Superior temporal gyrus (tissue), 1 donor: ENCODE measurements at regions not wholly inside any gene's neighbourhood (a gene's known extent, or its start where the extent isn't known, plus 50 kb on each side); places are given as distances from the start of the nearest gene placed in this dataset.
A peak's percentile ranks its signal among the peaks of the same experiment; 100 is the strongest.

Source experiments
- DNase-seq: peaks from one replicate; pipeline ENCODE4 v3.0.0-alpha.2; 2016; ENCODE audit errors: extremely low spot score

GRCh38 chr1:79638382-79638781 lies 631.9 kb upstream of the ADGRL4 start:
- DNase-seq = no peak

- DNase-seq = no peak
These were observed 626.9 kb upstream of the ADGRL4 start for GRCh38 chr1:79633456-79633855.

GRCh38 chr1:79629414-79629813 lies 622.9 kb upstream of the ADGRL4 start:
- DNase-seq = no peak

GRCh38 chr1:79617777-79618176 lies 611.2 kb upstream of the ADGRL4 start:
- no peak for DNase-seq

- DNase-seq = no peak
These were observed 608.2 kb upstream of the ADGRL4 start for GRCh38 chr1:79614762-79615161.

- no peak for DNase-seq
These were observed 607.6 kb upstream of the ADGRL4 start for GRCh38 chr1:79614106-79614505.

GRCh38 chr1:79613046-79613445 lies 606.5 kb upstream of the ADGRL4 start:
- no peak for DNase-seq

GRCh38 chr1:79604490-79605198 lies 598.1 kb upstream of the ADGRL4 start:
- DNase-seq = no peak

GRCh38 chr1:79603843-79604242 lies 597.3 kb upstream of the ADGRL4 start:
- no peak for DNase-seq

- DNase-seq = no peak
These were observed 592.7 kb upstream of the ADGRL4 start for GRCh38 chr1:79599257-79599656.

GRCh38 chr1:79595931-79596330 lies 589.4 kb upstream of the ADGRL4 start:
- no peak for DNase-seq

GRCh38 chr1:79594121-79594698 lies 587.7 kb upstream of the ADGRL4 start:
- DNase-seq = no peak

- DNase-seq = no peak
These were observed 586.2 kb upstream of the ADGRL4 start for GRCh38 chr1:79592707-79593106.

- no peak for DNase-seq
These were observed 582.2 kb upstream of the ADGRL4 start for GRCh38 chr1:79588719-79589118.

- no peak for DNase-seq
These were observed 580.7 kb upstream of the ADGRL4 start for GRCh38 chr1:79587229-79587628.

- DNase-seq = no peak
These were observed 579.3 kb upstream of the ADGRL4 start for GRCh38 chr1:79585801-79586200.

GRCh38 chr1:79575424-79575823 lies 568.9 kb upstream of the ADGRL4 start:
- no peak for DNase-seq

- DNase-seq = peak; percentile 66
These were observed 561.9 kb upstream of the ADGRL4 start for GRCh38 chr1:79568411-79568810.

- DNase-seq = no peak
These were observed 555.0 kb upstream of the ADGRL4 start for GRCh38 chr1:79561521-79561978.

- DNase-seq = no peak
These were observed 549.7 kb upstream of the ADGRL4 start for GRCh38 chr1:79556189-79556588.

- no peak for DNase-seq
These were observed 548.2 kb upstream of the ADGRL4 start for GRCh38 chr1:79554688-79555087.

- no peak for DNase-seq
These were observed 544.8 kb upstream of the ADGRL4 start for GRCh38 chr1:79551321-79551720.

GRCh38 chr1:79550402-79550801 lies 543.9 kb upstream of the ADGRL4 start:
- DNase-seq = no peak

GRCh38 chr1:79549201-79549600 lies 542.7 kb upstream of the ADGRL4 start:
- DNase-seq = no peak
